CD14-positive monocyte (primary cell): ENCODE measurements at regions not wholly inside any gene's neighbourhood (a gene's known extent, or its start where the extent isn't known, plus 50 kb on each side); places are given as distances from the start of the nearest gene placed in this dataset.

ENCODE experiments used
- DNase-seq, 3 donors: peaks; one replicate each; pipeline ENCODE4 v3.0.0-alpha.2; 2011 to 2022
- H2AFZ ChIP-seq: 2 replicates; pipeline ENCODE4 v1.6.0; 2012; ENCODE audit warnings: mild to moderate bottlenecking, low read depth, low read length, inconsistent platforms; ENCODE audit not compliant: insufficient read depth, poor library complexity, severe bottlenecking
- H3K27ac ChIP-seq, 2 donors: 1 replicate in 1 of 2; 2 replicates in 1 of 2; pipeline ENCODE4 v1.5.1; 2012 to 2013; ENCODE audit warnings: low read length in 2 of 2, control low read depth in 1 of 2, inconsistent platforms in 1 of 2, low read depth in 1 of 2, mild to moderate bottlenecking in 1 of 2
- H3K27me3 ChIP-seq, 2 donors: one replicate each; pipeline versions ENCODE4 v1.6.0 to v1.6.1; 2011 to 2013; ENCODE audit warnings: low read length in 2 of 2; ENCODE audit not compliant: control insufficient read depth in 2 of 2, insufficient read depth in 2 of 2
- H3K36me3 ChIP-seq, 2 donors: replicated peaks in 1 of 2; 1 replicate in 1 of 2; 2 replicates in 1 of 2; pipeline versions ENCODE4 v1.5.1 to v1.6.1; 2012 to 2013; ENCODE audit warnings: low read length in 2 of 2, control low read depth in 1 of 2, inconsistent platforms in 1 of 2, mild to moderate bottlenecking in 1 of 2; ENCODE audit not compliant: insufficient read depth in 2 of 2, control insufficient read depth in 1 of 2
- H3K4me1 ChIP-seq, 2 donors: 1 replicate in 1 of 2; 2 replicates in 1 of 2; pipeline versions ENCODE4 v1.5.1 to v1.6.1; 2012 to 2013; ENCODE audit warnings: low read length in 2 of 2, control low read depth in 1 of 2, inconsistent platforms in 1 of 2, mild to moderate bottlenecking in 1 of 2, moderate library complexity in 1 of 2; ENCODE audit not compliant: insufficient read depth in 2 of 2, control insufficient read depth in 1 of 2
- H3K4me2 ChIP-seq: replicated peaks from 2 replicates; pipeline ENCODE3; 2012; ENCODE audit warnings: low read length, moderate library complexity, mild to moderate bottlenecking; ENCODE audit not compliant: poor library complexity, severe bottlenecking; ENCODE audit errors: extremely low read depth
- H3K4me3 ChIP-seq, 3 experiments: fragments of 200-600 bp in 1 of 3; sonication (generic) in 1 of 3; replicated peaks in 1 of 3; 1 replicate in 2 of 3; 2 replicates in 1 of 3; pipeline ENCODE4 v1.5.1; 2011 to 2013; ENCODE audit warnings: low read length in 3 of 3, mild to moderate bottlenecking in 3 of 3, control low read depth in 2 of 3, low read depth in 2 of 3, inconsistent platforms in 1 of 3, moderate library complexity in 1 of 3
- H3K79me2 ChIP-seq: 2 replicates; pipeline ENCODE4 v1.6.0; 2012; ENCODE audit warnings: mild to moderate bottlenecking, control low read depth, inconsistent platforms, low read length, moderate library complexity; ENCODE audit not compliant: insufficient read depth
- H3K9ac ChIP-seq: 2 replicates; pipeline ENCODE4 v1.6.0; 2017; ENCODE audit warnings: low read length, mild to moderate bottlenecking; ENCODE audit not compliant: insufficient read depth, poor library complexity, severe bottlenecking
- H3K9me3 ChIP-seq, 2 donors: replicated peaks in 1 of 2; 1 replicate in 1 of 2; 2 replicates in 1 of 2; pipeline versions ENCODE4 v1.5.1 to v1.6.1; 2012 to 2013; ENCODE audit warnings: low read length in 2 of 2, control low read depth in 1 of 2; ENCODE audit not compliant: control insufficient read depth in 1 of 2, insufficient read depth in 1 of 2
- H4K20me1 ChIP-seq: 2 replicates; pipeline ENCODE4 v1.6.0; 2012; ENCODE audit warnings: mild to moderate bottlenecking, low read length, control low read depth, moderate library complexity; ENCODE audit not compliant: insufficient read depth
- H3K27ac Mint-ChIP-seq, 7 donors: one replicate each; pipeline ENCODE4 v1.8.0; 2020; ENCODE audit warnings: mild to moderate bottlenecking in 7 of 7, mixed read lengths in 7 of 7, moderate library complexity in 6 of 7, inconsistent platforms in 2 of 7
- H3K27me3 Mint-ChIP-seq, 3 donors: one replicate each; pipeline ENCODE4 v1.8.0; 2021 to 2022; ENCODE audit warnings: low read depth in 3 of 3, mild to moderate bottlenecking in 3 of 3, mixed read lengths in 3 of 3, moderate library complexity in 3 of 3, inconsistent platforms in 1 of 3
- H3K36me3 Mint-ChIP-seq, 2 donors: one replicate each; pipeline ENCODE4 v1.8.0; 2020; ENCODE audit warnings: mixed read lengths in 2 of 2, inconsistent platforms in 1 of 2, mild to moderate bottlenecking in 1 of 2
- H3K4me1 Mint-ChIP-seq: one replicate; pipeline ENCODE4 v1.8.0; 2020; ENCODE audit warnings: mild to moderate bottlenecking, mixed read lengths
- H3K4me3 Mint-ChIP-seq, 2 donors: one replicate each; pipeline ENCODE4 v1.8.0; 2020; ENCODE audit warnings: mild to moderate bottlenecking in 2 of 2, mixed read lengths in 2 of 2, moderate library complexity in 1 of 2
- H3K9me3 Mint-ChIP-seq, 7 donors: one replicate each; pipeline ENCODE4 v1.8.0; 2020 to 2022; ENCODE audit warnings: mixed read lengths in 7 of 7, mild to moderate bottlenecking in 6 of 7, moderate library complexity in 6 of 7, inconsistent platforms in 2 of 7
- CTCF ChIP-seq: fragments of 200-600 bp; IDR thresholded peaks from one replicate; pipeline ENCODE4 v1.8.0; 2022; ENCODE audit warnings: antibody characterized with exemption, mild to moderate bottlenecking
- WGBS: methylation state at CpG from one replicate; pipeline ENCODE4 v1.1.5; 2013; ENCODE audit warnings: missing lambda C conversion rate; ENCODE audit not compliant: insufficient coverage; 5-methylcytosine and 5-hydroxymethylcytosine counted together
- intact Hi-C, 2 donors: fragments of 100-400 bp; cut with micrococcal nuclease; formaldehyde crosslinking; loops; one replicate each; pipeline versions ENCODE4 v1.15.0 to v1.15.1; 2023

DNA sequence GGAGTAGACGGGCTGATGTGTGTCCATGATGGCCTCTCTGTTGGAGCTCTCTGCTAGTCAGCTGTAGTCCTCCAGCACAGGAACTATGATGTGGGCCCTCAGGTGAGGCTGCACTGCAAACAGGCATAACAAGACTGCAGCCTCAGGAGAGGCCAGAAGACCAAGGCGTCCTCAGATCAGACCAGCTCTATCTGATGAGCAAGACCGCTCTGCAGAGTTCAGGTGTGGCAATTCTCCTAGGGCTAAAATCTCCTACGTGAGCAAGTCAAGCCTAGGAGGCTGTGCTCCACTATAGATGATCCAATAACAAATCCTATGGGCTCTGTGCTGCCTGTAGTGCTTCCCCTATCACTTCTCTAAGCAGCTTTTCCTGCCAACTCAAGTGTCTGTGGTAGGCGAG is 633.4 kb upstream of the SYNCRIP start:
- Histone ChIP-seq H2AFZ (no peak overlapping the region), H3K79me2 (no peaks in the 10 kb centered on the region), H3K9ac (no peak overlapping the region), H3K4me2 (no peak overlapping the region), H3K9me3 (peaks cover 21 to 35% of the 10 kb centered on the region in 2 donors), H3K27me3 (no peaks in the 10 kb centered on the region), H3K4me3 (no peak overlapping the region), H3K4me1 (no peaks in the 10 kb centered on the region), H3K27ac (no peak overlapping the region), H4K20me1 (no peaks in the 10 kb centered on the region), H3K36me3 (no peaks in the 10 kb centered on the region)
- Mint-ChIP-seq H3K36me3 (no peaks in the 10 kb centered on the region), H3K9me3 (peaks cover 5 to 27% (median 17%) of the 10 kb centered on the region in 7 donors), H3K4me3 (no peak overlapping the region), H3K27ac (no peak overlapping the region), H3K27me3 (no peaks in the 10 kb centered on the region), H3K4me1 (no peaks in the 10 kb centered on the region)
- intact Hi-C loops = no loop called here
- 79% methylated on average over 4 of the region's 5 CpGs for WGBS
- DNase-seq = no peak
- TF ChIP-seq CTCF = no peak

- H3K4me1 Mint-ChIP-seq = no peaks in the 10 kb centered on the region
- no peaks in the 10 kb centered on the region for H3K4me1 ChIP-seq
- H3K4me3 ChIP-seq = no peak overlapping the region
- intact Hi-C loops = no loop called here
- no peak overlapping the region for H3K4me2 ChIP-seq
- H3K27me3 Mint-ChIP-seq = no peaks in the 10 kb centered on the region
- DNase-seq = no peak
- H3K36me3 Mint-ChIP-seq = no peaks in the 10 kb centered on the region
- peaks cover 5 to 26% (median 17%) of the 10 kb centered on the region in 7 donors for H3K9me3 Mint-ChIP-seq
- H3K9me3 ChIP-seq = peaks cover 21 to 35% of the 10 kb centered on the region in 2 donors
- no peak overlapping the region for H3K9ac ChIP-seq
- no peaks in the 10 kb centered on the region for H3K79me2 ChIP-seq
- no peak overlapping the region for H2AFZ ChIP-seq
- no peaks in the 10 kb centered on the region for H3K36me3 ChIP-seq
- WGBS = no CpG with 5 or more reads among the region's 2 CpGs
- H3K4me3 Mint-ChIP-seq = no peak overlapping the region
- no peak overlapping the region for H3K27ac Mint-ChIP-seq
- no peaks in the 10 kb centered on the region for H3K27me3 ChIP-seq
- H4K20me1 ChIP-seq = no peaks in the 10 kb centered on the region
- no peak for TF ChIP-seq CTCF
- H3K27ac ChIP-seq = no peak overlapping the region
Measured at GRCh38 chr6:86273936-86274335, 631.2 kb upstream of the SYNCRIP start.
